Erythroblast (primary cell): ENCODE measurements at regions not wholly inside any gene's neighbourhood (a gene's known extent, or its start where the extent isn't known, plus 50 kb on each side); places are given as distances from the start of the nearest gene placed in this dataset.
A peak's percentile ranks its signal among the peaks of the same experiment; 100 is the strongest.
"Not testable (repeated sequence)": the region's sequence is repeated elsewhere in the genome, so short reads cannot be mapped to it uniquely, and the experiment has no call there.

Experiments
- DNase-seq, 2 experiments: peaks; one replicate each; lab custom pipeline; 2025; lab: John Stamatoyannopoulos, UW
- GATA1 ChIP-seq: IDR thresholded peaks from 2 replicates; pipeline ENCODE4 v1.6.1; 2011; ENCODE audit warnings: low read depth, mild to moderate bottlenecking, control low read depth, low read length, moderate library complexity
- POLR2A ChIP-seq: IDR thresholded peaks from 2 replicates; pipeline ENCODE4 v1.6.1; 2011; ENCODE audit warnings: mild to moderate bottlenecking, low read length

GRCh38 chr14:43539210-43539609 is 967.9 kb downstream of the FSCB start:
- TF ChIP-seq POLR2A = no peak
- TF ChIP-seq GATA1 = no peak
- no peak for DNase-seq

- TF ChIP-seq POLR2A (no peak), GATA1 (no peak)
Measured at GRCh38 chr14:43535231-43535838, 971.7 kb downstream of the FSCB start.

GRCh38 chr14:43532825-43533416 is 974.2 kb downstream of the FSCB start:
- TF ChIP-seq GATA1 = no peak
- no peak for TF ChIP-seq POLR2A
- no peak for DNase-seq

More at GRCh38 chr14:43535231-43535838, 971.7 kb downstream of the FSCB start:
- DNase-seq = no peak

- no peak for DNase-seq
- TF ChIP-seq GATA1 (no peak), POLR2A (no peak)
Measured at GRCh38 chr14:43528321-43528720, 978.8 kb downstream of the FSCB start.

GRCh38 chr14:43525658-43526057 is 981.4 kb downstream of the FSCB start:
- no peak for DNase-seq
- TF ChIP-seq POLR2A (no peak), GATA1 (no peak)

GRCh38 chr14:43522901-43523300 is 984.2 kb downstream of the FSCB start:
- no peak for TF ChIP-seq POLR2A
- TF ChIP-seq GATA1 = no peak
- DNase-seq = no peak

GRCh38 chr14:43522191-43522590 is 984.9 kb downstream of the FSCB start:
- TF ChIP-seq GATA1 (no peak), POLR2A (no peak)

GRCh38 chr14:43503508-43503907 is 1003.6 kb downstream of the FSCB start:
- TF ChIP-seq GATA1 (no peak), POLR2A (no peak)
- peak in 1 of 2 experiments; percentile 4 for DNase-seq

More at GRCh38 chr14:43522191-43522590, 984.9 kb downstream of the FSCB start:
- DNase-seq = no peak

GRCh38 chr14:43492359-43492758 is 1014.7 kb downstream of the FSCB start:
- not testable (repeated sequence) for DNase-seq

- TF ChIP-seq POLR2A = no peak
- no peak for TF ChIP-seq GATA1
- DNase-seq = peak in 1 of 2 experiments; percentile 1
Measured at GRCh38 chr14:43483415-43483814, 1023.7 kb downstream of the FSCB start.

GRCh38 chr14:43481864-43482263 is 1025.2 kb downstream of the FSCB start:
- peak in 1 of 2 experiments; percentile 3 for DNase-seq
- TF ChIP-seq GATA1 (no peak), POLR2A (no peak)

GRCh38 chr14:43480976-43481375 is 1026.1 kb downstream of the FSCB start:
- no peak for DNase-seq
- no peak for TF ChIP-seq GATA1
- no peak for TF ChIP-seq POLR2A

- no peak for TF ChIP-seq GATA1
- no peak for TF ChIP-seq POLR2A
- DNase-seq = peak; percentile 7 to 58
Measured at GRCh38 chr14:43479596-43480195, 1027.4 kb downstream of the FSCB start.

- TF ChIP-seq POLR2A = no peak
- DNase-seq = no peak
Measured at GRCh38 chr14:43476822-43477221, 1030.3 kb downstream of the FSCB start.
